ENCODE measurements at regions not wholly inside any gene's neighbourhood (a gene's known extent, or its start where the extent isn't known, plus 50 kb on each side); places are given as distances from the start of the nearest gene placed in this dataset.

GRCh38 chr2:64704161-64704560 lies 50.4 kb upstream of the SERTAD2 start:
- DNase-seq (ENCODE audit: low read depth), result no peak

GRCh38 chr2:64704996-64705395 lies 51.3 kb upstream of the SERTAD2 start:
- DNase-seq (ENCODE audit: low read depth), result no peak

- DNase-seq (ENCODE audit: low read depth), result no peak
Measured at GRCh38 chr2:64707276-64707675, 53.6 kb upstream of the SERTAD2 start.

GRCh38 chr2:64708829-64709228 lies 55.1 kb upstream of the SERTAD2 start:
- no peak for DNase-seq (ENCODE audit: low read depth)

- DNase-seq (ENCODE audit: low read depth), result no peak
Measured at GRCh38 chr2:64711252-64711800, 57.6 kb upstream of the SERTAD2 start.

- DNase-seq (ENCODE audit: low read depth), result no peak
Measured at GRCh38 chr2:64713686-64714085, 60.0 kb upstream of the SERTAD2 start.

GRCh38 chr2:64716569-64716968 lies 62.9 kb upstream of the SERTAD2 start:
- no peak for DNase-seq (ENCODE audit: low read depth)

- DNase-seq (ENCODE audit: low read depth), result no peak
Measured at GRCh38 chr2:64718250-64718885, 64.7 kb upstream of the SERTAD2 start.

GRCh38 chr2:64720535-64721319 lies 67.0 kb upstream of the SERTAD2 start:
- DNase-seq (ENCODE audit: low read depth), result no peak

- no peak for DNase-seq (ENCODE audit: low read depth)
Measured at GRCh38 chr2:64721320-64721623, 67.6 kb upstream of the SERTAD2 start.

- no peak for DNase-seq (ENCODE audit: low read depth)
Measured at GRCh38 chr2:64722291-64723044, 68.8 kb upstream of the SERTAD2 start.

- DNase-seq (ENCODE audit: low read depth), result no peak
Measured at GRCh38 chr2:64727013-64727767, 73.5 kb upstream of the SERTAD2 start.

- no peak for DNase-seq (ENCODE audit: low read depth)
Measured at GRCh38 chr2:64727843-64728463, 74.2 kb upstream of the SERTAD2 start.

- peak; percentile 74 for DNase-seq (ENCODE audit: low read depth)
Measured at GRCh38 chr2:64730551-64731262, 77.0 kb upstream of the SERTAD2 start.

- DNase-seq (ENCODE audit: low read depth), result no peak
Measured at GRCh38 chr2:64731263-64731643, 77.5 kb upstream of the SERTAD2 start.

GRCh38 chr2:64731746-64732145 lies 78.0 kb upstream of the SERTAD2 start:
- no peak for DNase-seq (ENCODE audit: low read depth)

- DNase-seq (ENCODE audit: low read depth), result no peak
Measured at GRCh38 chr2:64732146-64732545, 78.4 kb upstream of the SERTAD2 start.

- no peak for DNase-seq (ENCODE audit: low read depth)
Measured at GRCh38 chr2:64735504-64735903, 81.8 kb upstream of the SERTAD2 start.

GRCh38 chr2:64737547-64737946 lies 83.8 kb upstream of the SERTAD2 start:
- DNase-seq (ENCODE audit: low read depth), result no peak

- no peak for DNase-seq (ENCODE audit: low read depth)
Measured at GRCh38 chr2:64738026-64738425, 84.3 kb upstream of the SERTAD2 start.

- DNase-seq (ENCODE audit: low read depth), result no peak
Measured at GRCh38 chr2:64742678-64743077, 89.0 kb upstream of the SERTAD2 start.

Data from stromal cell of bone marrow (primary cell).